LoVo (cell line): ENCODE measurements at regions not wholly inside any gene's neighbourhood (a gene's known extent, or its start where the extent isn't known, plus 50 kb on each side); places are given as distances from the start of the nearest gene placed in this dataset.
"Not testable (repeated sequence)": the region's sequence is repeated elsewhere in the genome, so short reads cannot be mapped to it uniquely, and the experiment has no call there.

ENCODE experiments used
- DNase-seq: peaks from one replicate; pipeline ENCODE4 v3.0.0-alpha.2; 2016; ENCODE audit warnings: low spot score

DNA sequence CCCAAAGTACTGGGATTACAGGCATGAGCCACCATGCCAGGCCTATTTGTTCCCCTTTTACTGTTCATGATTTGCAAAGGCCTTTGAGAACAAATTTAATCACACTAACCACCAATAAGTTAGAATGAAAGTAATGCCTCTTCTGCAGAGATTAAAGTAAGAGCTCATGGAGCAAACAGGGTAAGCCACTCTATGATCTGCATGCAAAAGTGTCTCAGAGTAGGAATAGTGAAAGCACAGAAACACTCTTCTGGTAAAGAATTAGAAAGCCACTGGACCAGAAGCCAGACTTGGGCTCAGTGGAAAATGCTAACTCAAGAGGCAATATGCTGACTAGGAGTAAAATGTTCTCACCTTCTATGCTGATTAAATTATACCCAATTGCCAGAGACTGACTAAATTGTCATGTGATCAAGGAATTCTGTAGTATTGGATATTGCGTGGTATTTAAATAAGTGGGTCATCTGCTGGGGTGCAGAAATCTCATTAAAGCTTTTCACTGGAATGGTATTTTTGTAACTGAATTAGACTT is 235.3 kb upstream of the ERBB4 start:
- DNase-seq, result no peak

DNA sequence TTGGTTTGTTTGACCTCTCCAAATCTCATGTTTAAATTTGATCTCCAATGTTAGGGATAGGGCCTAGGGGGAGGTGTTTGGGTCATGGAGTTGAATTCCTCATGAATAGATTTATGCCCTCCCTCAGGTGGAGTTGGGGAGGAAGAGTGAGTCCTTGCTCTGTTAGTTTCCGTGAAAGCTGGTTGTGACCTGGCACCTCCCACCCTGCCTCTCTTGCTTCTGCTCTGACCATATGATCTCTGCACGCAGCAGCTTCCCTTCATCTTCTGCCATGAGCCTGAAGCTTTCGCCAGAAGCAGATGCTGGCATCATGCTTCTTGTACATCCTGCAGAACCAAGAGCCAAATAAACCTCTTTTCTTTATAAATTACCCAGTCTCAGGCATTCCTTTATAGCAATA is 231.6 kb upstream of the ERBB4 start:
- no peak for DNase-seq

DNA sequence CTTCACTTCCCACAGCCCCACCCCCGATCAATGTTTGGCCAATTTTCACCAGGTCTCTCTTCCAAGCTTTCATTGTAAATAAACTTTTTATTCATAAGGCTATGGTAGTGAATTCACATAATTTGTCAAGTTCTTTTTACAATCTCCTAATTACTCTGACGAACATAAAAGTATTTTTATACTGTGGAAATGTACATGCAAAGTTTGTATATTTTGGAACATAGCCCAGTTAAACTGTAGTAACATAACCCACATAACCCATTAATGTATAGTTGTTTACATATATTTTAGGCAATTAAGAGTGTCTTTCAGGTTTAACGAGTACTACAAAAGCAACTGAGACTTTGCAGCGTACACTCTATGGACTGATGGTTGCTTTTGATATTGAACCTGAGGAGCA is 228.3 kb upstream of the ERBB4 start:
- DNase-seq, result no peak

- DNase-seq, result no peak
Observed at GRCh38 chr2:212752730-212753351, 214.2 kb upstream of the ERBB4 start.

DNA sequence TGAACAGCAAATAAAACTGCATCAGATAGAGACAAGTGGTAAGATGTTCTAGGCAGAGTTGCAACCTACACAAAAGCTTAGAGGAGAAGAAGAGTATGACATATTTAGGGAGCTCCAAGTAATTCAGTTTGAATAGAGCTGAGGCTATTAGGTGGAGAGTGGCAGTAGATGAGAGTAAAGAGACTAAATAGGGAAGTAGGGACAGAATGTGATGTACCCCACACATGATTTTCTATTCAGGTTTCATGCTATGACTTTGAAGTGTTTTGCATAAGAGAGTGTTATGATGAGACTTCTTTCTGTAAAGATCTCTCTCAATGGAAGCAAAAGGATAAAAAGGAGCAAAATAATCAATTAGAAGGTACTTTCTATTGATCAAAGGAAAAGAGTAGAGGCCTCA is 206.8 kb upstream of the ERBB4 start:
- DNase-seq, result no peak

DNA sequence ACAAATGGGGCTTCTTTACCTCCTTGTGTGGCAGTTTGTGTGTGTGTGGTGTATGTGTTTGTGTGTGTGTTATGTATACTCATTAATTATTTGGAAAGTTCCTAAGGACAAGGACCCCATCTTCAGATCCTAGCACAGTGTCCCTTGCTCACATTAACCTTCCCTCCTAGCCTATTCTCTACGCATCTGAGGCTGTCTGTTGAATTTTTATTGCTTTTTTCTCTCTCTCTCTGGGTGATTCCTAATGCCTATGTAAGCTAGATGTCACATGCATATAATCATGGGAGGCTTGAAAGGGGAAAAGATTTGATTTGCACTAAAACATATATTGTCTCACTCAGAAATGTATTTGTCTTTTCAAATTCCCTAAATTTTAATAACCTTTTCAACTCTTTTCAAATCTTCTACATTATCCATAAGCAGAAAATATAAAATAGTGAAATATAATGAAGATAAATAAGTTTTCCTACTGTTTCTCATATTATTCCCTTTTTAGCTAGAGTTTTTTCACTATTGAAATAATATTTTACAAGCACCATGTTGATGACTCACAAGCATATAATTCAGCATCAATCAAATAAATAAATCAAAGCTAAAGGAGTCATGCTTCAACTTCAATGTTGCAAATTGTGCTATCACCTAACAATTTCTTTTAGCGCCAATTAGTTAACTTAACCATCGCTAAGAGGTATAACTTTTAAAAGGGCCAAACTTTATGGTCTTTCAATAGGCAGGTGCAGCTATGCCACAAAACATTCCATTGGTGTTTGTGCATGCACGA is 199.0 kb upstream of the ERBB4 start:
- no peak for DNase-seq

DNA sequence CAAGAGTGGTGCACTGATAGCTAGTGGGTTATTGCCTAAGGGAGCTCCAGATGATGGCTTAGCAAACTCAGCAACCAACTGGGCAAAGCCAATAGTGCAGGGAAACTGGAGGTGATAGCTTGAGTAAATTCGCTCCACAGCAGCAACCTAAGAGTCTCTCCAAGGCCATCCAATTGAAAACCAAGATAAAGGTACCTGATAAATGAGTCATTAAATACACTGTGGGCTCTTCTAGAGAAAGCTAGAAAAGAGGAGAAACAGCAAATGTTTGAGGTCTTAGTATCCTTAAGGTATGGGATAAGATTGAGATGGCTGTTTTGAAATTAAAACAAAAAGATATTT is 197.8 kb upstream of the ERBB4 start:
- no peak for DNase-seq

DNA sequence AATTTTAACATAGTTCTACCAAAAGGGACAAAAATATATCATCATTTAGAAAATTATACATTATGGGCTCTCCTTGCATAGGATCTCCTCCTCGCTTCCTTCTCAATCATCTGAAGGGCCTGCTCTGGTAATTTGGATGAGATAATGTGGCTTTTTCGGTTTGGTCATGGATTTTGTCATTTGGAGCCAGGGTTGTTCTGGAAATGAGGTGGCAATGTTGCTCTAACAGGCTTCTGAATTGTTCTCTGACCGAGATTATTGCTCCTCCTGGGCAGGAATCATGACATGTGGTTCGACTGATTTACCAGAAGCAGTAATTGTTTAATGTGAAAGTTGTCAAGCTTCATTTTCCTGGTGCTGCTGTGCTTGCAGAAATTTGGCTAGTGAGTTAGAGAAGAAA is 194.7 kb upstream of the ERBB4 start:
- no peak for DNase-seq

DNA sequence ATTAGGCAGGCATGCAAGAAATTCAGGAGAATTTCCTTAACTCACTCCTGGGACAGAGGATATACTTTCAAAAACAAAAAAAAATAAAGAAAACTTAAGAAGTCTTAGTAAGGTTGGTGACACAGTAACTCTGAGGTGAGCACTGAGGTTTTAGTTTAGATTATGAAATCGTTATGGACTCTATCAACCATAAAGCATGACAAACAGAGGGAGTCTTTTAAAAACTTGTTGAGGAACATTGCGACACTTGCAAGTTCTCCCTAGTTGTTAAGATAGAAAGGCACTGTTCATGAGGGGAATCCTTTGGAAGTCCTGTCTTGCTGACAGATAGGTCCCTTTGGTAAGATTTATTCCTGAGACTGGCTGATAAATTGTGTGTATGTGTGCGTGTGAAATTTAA is 194.3 kb upstream of the ERBB4 start:
- no peak for DNase-seq

GRCh38 chr2:212730994-212731393 is 192.4 kb upstream of the ERBB4 start:
- DNase-seq, result no peak

GRCh38 chr2:212728717-212729116 is 190.1 kb upstream of the ERBB4 start:
- no peak for DNase-seq

DNA sequence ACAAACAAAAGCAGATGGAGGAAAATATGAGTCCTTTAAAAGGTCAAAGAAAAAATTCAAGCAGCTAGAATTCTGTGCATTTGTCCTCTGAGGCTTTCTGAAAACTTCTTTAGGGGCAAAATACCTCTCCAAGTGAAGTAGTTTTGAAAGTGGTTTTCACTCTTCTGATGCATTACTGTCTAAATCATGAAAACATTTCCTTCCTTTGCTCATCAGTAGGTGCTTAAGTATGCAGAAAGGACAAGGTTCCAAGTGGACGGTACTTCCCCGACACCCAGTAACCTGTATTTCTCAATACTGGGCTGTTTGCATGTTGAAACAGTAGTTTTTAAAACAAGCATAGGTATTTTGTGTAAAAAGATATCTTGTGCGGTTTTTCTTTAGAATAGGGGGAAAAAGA is 189.1 kb upstream of the ERBB4 start:
- no peak for DNase-seq

GRCh38 chr2:212726403-212726802 is 187.8 kb upstream of the ERBB4 start:
- DNase-seq, result no peak

DNA sequence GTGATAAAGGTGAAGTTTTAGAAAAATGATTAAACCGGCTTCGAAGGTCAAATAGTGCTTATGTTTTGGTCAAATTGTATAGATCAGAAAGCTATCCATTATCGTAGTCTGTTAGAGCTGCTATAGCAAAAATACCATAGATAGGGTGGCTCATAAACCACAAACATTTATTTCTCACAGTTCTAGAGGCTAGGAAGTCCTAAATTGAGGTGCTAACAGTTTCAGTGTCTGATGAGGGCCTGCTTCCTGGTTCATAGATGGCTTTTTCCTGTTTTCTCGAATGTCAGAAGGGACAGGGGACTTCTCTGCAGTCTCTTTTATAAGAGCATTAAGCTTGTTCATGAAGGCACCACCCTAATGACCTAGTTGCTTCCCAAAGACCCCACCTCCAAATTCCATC is 186.6 kb upstream of the ERBB4 start:
- DNase-seq, result no peak

GRCh38 chr2:212723226-212723625 is 184.6 kb upstream of the ERBB4 start:
- no peak for DNase-seq

GRCh38 chr2:212722046-212722445 is 183.4 kb upstream of the ERBB4 start:
- no peak for DNase-seq

GRCh38 chr2:212721026-212721451 is 182.4 kb upstream of the ERBB4 start:
- no peak for DNase-seq

- DNase-seq, result not testable (repeated sequence)
Observed at GRCh38 chr2:212715411-212715810, 176.8 kb upstream of the ERBB4 start.

DNA sequence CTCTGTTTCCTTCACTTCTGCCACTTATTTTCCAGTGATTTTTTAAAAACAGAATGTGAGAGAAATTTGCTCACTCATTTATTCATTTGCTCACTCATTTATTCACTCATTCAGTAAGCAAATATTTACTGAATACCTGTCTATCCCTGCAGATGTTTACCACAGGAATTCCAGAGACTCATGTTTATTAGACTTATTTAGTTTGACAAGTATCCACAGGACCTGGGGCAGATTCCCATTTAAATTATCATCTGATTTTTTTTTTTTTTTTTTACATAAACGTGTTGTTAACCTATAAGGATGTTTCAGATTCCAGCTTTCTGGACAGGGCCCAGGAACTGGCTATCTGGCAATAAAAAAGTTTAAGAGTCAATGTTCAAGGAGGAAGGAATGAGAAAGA is 175.1 kb upstream of the ERBB4 start:
- DNase-seq, result no peak

GRCh38 chr2:212712991-212713390 is 174.4 kb upstream of the ERBB4 start:
- DNase-seq, result no peak

- DNase-seq, result no peak
Observed at GRCh38 chr2:212712466-212712865, 173.9 kb upstream of the ERBB4 start.

DNA sequence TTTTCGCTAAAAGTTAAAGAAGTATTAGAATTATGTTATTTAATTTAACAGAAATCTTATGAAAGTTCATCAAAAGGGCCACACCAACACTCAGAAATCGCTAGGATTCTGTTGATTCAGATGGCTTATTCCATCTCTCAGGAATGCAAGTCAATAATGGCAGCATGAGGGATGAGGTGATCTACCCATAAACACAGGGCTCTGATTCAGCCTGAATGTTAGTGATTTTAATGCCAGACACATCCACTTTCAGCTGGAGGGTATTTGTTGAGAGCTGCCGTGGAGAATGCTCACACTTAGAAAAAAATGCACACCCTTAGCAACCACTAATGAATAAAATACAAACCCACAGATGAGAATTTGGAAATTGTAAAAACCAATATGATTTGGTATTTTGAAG is 173.3 kb upstream of the ERBB4 start:
- DNase-seq, result no peak

DNA sequence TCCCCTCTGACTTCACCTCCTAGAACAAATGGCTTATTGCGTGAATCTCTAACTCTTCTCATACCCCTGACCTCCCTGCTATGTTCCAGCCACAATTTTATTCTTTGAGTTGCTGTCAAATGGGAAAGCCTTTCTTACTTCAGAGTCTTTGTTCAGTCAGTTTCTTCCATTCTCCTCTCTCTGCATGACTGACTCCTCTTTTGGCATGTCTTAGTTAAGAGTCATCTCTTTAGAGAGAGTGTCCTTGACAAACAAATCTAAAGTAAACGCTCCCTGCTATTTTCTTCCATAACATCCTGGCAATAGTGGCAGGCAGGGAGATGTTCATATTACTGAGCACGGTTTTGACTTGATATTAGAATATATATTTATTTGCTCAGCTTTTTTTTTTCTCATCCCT is 170.7 kb upstream of the ERBB4 start:
- DNase-seq, result no peak

GRCh38 chr2:212708355-212708754 is 169.8 kb upstream of the ERBB4 start:
- DNase-seq, result no peak
